Ovary (tissue), 7 donors: ENCODE measurements at regions not wholly inside any gene's neighbourhood (a gene's known extent, or its start where the extent isn't known, plus 50 kb on each side); places are given as distances from the start of the nearest gene placed in this dataset.

ENCODE experiments used
- DNase-seq, 5 donors: peaks; one replicate each; pipeline ENCODE4 v3.0.0-alpha.2; 2019 to 2020
- H3K27ac ChIP-seq, 2 donors: fragments of 200-600 bp; one replicate each; pipeline versions ENCODE4 v1.5.1 to v1.8.0; 2019 to 2022
- H3K27me3 ChIP-seq: fragments of 200-600 bp; one replicate; pipeline ENCODE4 v1.8.0; 2022
- H3K36me3 ChIP-seq: fragments of 200-600 bp; sonication (generic); one replicate; pipeline ENCODE4 v1.5.1; 2019
- H3K4me1 ChIP-seq: one replicate; pipeline ENCODE4 v1.8.1; 2013; ENCODE audit warnings: mild to moderate bottlenecking, moderate library complexity; ENCODE audit not compliant: insufficient read depth
- H3K4me3 ChIP-seq: fragments of 200-600 bp; sonication (generic); one replicate; pipeline ENCODE4 v1.5.1; 2017
- H3K9me3 ChIP-seq, 2 donors: fragments of 200-600 bp in 1 of 2; sonication (generic) in 1 of 2; one replicate each; pipeline versions ENCODE4 v1.5.1 to v1.8.1; 2013 to 2019; ENCODE audit warnings: mild to moderate bottlenecking in 1 of 2, moderate library complexity in 1 of 2
- EP300 ChIP-seq: sonication (generic); formaldehyde crosslinking; IDR thresholded peaks from one replicate; pipeline ENCODE4 v1.6.1; 2017; ENCODE audit warnings: antibody characterized with exemption
- POLR2A ChIP-seq: fragments of 450-650 bp; IDR thresholded peaks from one replicate; pipeline ENCODE4 v1.6.1; 2017; ENCODE audit warnings: antibody characterized with exemption, mild to moderate bottlenecking, moderate library complexity
- WGBS, 3 donors: extraction: QIAGEN DNeasy Blood & Tissue Kit in 1 of 3; methylation state at CpG; one replicate each; pipeline versions ENCODE4 v1.1.5 to v1.1.7; 2013 to 2017; 5-methylcytosine and 5-hydroxymethylcytosine counted together
- intact Hi-C, 4 donors: fragments of 100-400 bp; cut with DNase I; formaldehyde crosslinking; loops; one replicate each; pipeline versions ENCODE4 v1.11.0 to v1.15.1; 2022 to 2023
- TF ChIP-seq, protein P1 (sequence below), 3 donors: fragments of 450-650 bp in 2 of 3; fragments of 200-600 bp in 1 of 3; IDR thresholded peaks; one replicate each; pipeline versions ENCODE4 v1.5.1 to v1.8.0; 2016 to 2022; ENCODE audit warnings: antibody characterized with exemption in 3 of 3, mild to moderate bottlenecking in 1 of 3
- donor health status: DM: no; HTN: no; CAD: no; lungs with moderate emphysema.
- donor health status: DM: no; HTN: no; CAD: no.
- donor health status: Bipolar disorder and iron deficiency.
- donor health status: DM: no; HTN: no; CAD: no.
- donor health status: DM: yes; HTN: yes; CAD: no.

DNA sequence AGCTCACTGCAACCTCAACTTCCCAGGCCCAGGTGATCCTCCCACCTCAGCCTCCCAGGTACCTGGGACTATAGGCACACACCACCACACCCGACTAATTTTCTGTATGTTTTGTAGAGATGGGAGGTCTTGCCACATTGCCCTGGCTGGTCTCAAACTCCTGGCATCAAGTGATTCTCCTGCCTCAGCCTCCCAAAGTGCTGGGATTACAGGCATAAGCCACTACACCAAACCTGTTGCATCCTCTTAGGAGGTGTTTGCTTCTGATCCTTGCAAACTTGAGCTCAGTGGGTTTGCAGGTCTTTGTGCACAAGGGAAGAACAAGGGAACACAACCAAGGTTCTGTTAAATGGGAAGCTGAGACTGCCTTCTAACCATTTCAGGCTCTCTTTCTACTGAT is 184.6 kb downstream of the ARHGAP12 start:
- 91 to 100% (median 96%) methylated on average over 1 of the region's 1 CpG for WGBS, 3 donors
- Histone ChIP-seq H3K36me3 (no peaks in the 10 kb centered on the region), H3K4me1 (no peaks in the 10 kb centered on the region), H3K27me3 (no peaks in the 10 kb centered on the region), H3K4me3 (no peak overlapping the region), H3K27ac (no peak overlapping the region), H3K9me3 (no peaks in the 10 kb centered on the region)
- no peak for DNase-seq
- TF ChIP-seq, protein P1, sequence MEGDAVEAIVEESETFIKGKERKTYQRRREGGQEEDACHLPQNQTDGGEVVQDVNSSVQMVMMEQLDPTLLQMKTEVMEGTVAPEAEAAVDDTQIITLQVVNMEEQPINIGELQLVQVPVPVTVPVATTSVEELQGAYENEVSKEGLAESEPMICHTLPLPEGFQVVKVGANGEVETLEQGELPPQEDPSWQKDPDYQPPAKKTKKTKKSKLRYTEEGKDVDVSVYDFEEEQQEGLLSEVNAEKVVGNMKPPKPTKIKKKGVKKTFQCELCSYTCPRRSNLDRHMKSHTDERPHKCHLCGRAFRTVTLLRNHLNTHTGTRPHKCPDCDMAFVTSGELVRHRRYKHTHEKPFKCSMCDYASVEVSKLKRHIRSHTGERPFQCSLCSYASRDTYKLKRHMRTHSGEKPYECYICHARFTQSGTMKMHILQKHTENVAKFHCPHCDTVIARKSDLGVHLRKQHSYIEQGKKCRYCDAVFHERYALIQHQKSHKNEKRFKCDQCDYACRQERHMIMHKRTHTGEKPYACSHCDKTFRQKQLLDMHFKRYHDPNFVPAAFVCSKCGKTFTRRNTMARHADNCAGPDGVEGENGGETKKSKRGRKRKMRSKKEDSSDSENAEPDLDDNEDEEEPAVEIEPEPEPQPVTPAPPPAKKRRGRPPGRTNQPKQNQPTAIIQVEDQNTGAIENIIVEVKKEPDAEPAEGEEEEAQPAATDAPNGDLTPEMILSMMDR (IDR thresholded peaks at IDR 0.05) = no peak
- TF ChIP-seq POLR2A (no peak), EP300 (no peak)
- intact Hi-C loops = no loop called here

DNA sequence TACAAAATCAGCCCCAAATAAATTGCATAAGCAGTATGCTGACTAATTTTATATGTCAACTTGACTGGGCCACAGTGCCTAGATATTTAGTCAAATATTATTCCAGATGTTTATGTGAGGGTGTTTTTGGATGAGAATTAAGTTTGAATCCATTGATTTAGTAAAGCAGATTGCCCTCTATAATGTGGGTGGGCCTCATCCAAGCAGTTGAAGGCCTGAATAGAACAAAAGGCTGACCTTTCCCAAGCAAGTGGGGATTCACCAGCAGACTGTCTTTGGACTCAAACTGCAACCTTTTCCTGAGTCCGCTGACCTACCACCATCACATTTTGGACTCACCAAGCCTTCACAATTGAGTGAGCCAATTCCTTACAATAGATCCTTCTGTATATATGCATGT is 186.4 kb downstream of the ARHGAP12 start:
- 100% methylated on average over 1 of the region's 1 CpG for WGBS, 3 donors
- intact Hi-C loops = no loop called here
- H3K36me3 ChIP-seq = no peaks in the 10 kb centered on the region
- no peaks in the 10 kb centered on the region for H3K9me3 ChIP-seq
- no peaks in the 10 kb centered on the region for H3K27me3 ChIP-seq
- TF ChIP-seq POLR2A (no peak), EP300 (no peak)
- TF ChIP-seq, protein P1 (IDR thresholded peaks at IDR 0.05) = no peak
- DNase-seq = no peak
- H3K4me1 ChIP-seq = no peaks in the 10 kb centered on the region
- H3K27ac ChIP-seq = no peak overlapping the region
- no peak overlapping the region for H3K4me3 ChIP-seq

DNA sequence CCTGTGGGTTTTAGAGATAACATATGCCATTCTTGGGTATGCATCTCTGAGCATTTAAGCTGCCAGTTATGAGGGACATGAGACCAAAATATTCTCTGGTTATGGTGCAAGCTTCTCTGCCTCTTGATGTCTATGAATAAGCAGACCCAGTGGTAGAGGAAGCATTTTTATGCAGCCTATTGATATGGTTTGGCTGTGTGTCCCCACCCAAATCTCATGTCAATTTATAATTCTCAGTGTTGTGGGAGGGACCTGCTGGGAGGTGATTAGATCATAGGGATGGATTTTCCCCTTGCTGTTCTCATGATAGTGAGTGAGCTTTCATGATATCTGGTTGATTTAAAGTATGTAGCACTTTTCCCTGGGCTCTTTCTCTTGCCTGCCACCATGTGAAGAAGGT is 187.2 kb downstream of the ARHGAP12 start:
- intact Hi-C loops = no loop called here
- no peak overlapping the region for H3K27ac ChIP-seq
- DNase-seq = no peak
- H3K4me3 ChIP-seq = no peak overlapping the region
- no peaks in the 10 kb centered on the region for H3K36me3 ChIP-seq
- no peaks in the 10 kb centered on the region for H3K27me3 ChIP-seq
- no peaks in the 10 kb centered on the region for H3K9me3 ChIP-seq
- H3K4me1 ChIP-seq = no peaks in the 10 kb centered on the region
- TF ChIP-seq, protein P1 (IDR thresholded peaks at IDR 0.05) = no peak
- TF ChIP-seq EP300 (no peak), POLR2A (no peak)

DNA sequence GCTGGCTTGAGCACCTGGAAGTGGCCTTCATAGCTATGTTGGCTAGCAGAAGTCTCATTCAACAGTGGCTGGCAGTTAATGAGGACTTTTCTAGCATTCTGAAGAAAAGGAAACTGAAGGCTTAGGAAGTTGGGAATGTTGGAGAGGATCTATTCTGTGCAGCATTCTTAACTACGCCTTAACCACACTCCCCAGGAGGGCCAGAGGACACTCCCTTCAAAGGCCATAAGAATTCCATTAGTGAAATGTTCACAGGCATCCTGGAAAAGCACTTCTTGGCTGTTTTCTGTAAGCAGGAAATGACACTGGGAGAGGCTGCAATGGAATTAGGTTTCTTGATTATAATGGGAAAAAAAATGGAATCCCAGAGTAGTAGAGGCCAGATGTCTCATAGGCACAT is 188.9 kb downstream of the ARHGAP12 start:
- Histone ChIP-seq H3K9me3 (no peaks in the 10 kb centered on the region), H3K27ac (no peak overlapping the region), H3K27me3 (no peaks in the 10 kb centered on the region), H3K4me3 (no peak overlapping the region), H3K4me1 (no peaks in the 10 kb centered on the region), H3K36me3 (no peaks in the 10 kb centered on the region)
- DNase-seq = no peak
- 45 to 70% (median 68%) methylated on average over 1 of the region's 1 CpG for WGBS, 3 donors
- TF ChIP-seq POLR2A (no peak), EP300 (no peak)
- TF ChIP-seq, protein P1 (IDR thresholded peaks at IDR 0.05) = no peak
- intact Hi-C loops = no loop called here

DNA sequence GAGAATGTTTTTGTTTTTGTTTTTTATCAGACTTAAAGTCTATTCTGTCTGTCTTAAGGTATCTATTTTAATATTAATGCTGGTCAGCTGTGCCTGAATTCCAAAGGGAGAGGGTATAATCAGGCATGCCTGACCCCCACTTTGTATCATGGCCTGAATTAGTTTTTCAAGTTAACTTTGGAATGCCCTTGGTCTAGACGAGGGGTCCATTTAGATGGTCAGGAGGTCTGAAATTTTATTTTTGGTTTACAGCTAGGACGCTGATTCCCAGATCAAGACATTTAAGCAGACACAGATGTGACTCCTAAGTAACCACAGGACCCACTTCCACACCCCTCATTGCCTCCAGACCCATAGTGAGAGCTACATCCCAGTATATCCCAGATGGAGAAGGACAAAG is 189.5 kb downstream of the ARHGAP12 start:
- no peaks in the 10 kb centered on the region for H3K9me3 ChIP-seq
- WGBS, 3 donors = 78 to 93% (median 89%) methylated on average over 2 of the region's 2 CpGs
- no peak overlapping the region for H3K27ac ChIP-seq
- no peaks in the 10 kb centered on the region for H3K4me1 ChIP-seq
- H3K36me3 ChIP-seq = no peaks in the 10 kb centered on the region
- intact Hi-C loops = no loop called here
- no peak for TF ChIP-seq POLR2A
- TF ChIP-seq, protein P1 (IDR thresholded peaks at IDR 0.05) = no peak
- no peak for TF ChIP-seq EP300
- DNase-seq = no peak
- H3K27me3 ChIP-seq = no peaks in the 10 kb centered on the region
- H3K4me3 ChIP-seq = no peak overlapping the region
